Transverse colon (tissue), 3 donors: ENCODE measurements at regions not wholly inside any gene's neighbourhood (a gene's known extent, or its start where the extent isn't known, plus 50 kb on each side); places are given as distances from the start of the nearest gene placed in this dataset.

Experiments used
- EP300 ChIP-seq: sonication (generic); formaldehyde crosslinking; IDR thresholded peaks from one replicate; pipeline ENCODE4 v1.6.1; 2017; ENCODE audit warnings: antibody characterized with exemption, low read depth
- POLR2A ChIP-seq: fragments of 450-650 bp; IDR thresholded peaks from one replicate; pipeline ENCODE4 v1.6.1; 2016; ENCODE audit warnings: antibody characterized with exemption, mild to moderate bottlenecking, moderate library complexity
- TF ChIP-seq, protein P1 (sequence below), 5 experiments: fragments of 200-600 bp in 3 of 5; fragments of 450-650 bp in 2 of 5; sonication (generic) in 3 of 5; IDR thresholded peaks; 1 replicate in 2 of 5; 2 replicates in 3 of 5; pipeline ENCODE4 v1.5.1; 2016 to 2017; ENCODE audit warnings: antibody characterized with exemption in 5 of 5, inconsistent platforms in 3 of 5, mild to moderate bottlenecking in 2 of 5, moderate library complexity in 1 of 5

DNA sequence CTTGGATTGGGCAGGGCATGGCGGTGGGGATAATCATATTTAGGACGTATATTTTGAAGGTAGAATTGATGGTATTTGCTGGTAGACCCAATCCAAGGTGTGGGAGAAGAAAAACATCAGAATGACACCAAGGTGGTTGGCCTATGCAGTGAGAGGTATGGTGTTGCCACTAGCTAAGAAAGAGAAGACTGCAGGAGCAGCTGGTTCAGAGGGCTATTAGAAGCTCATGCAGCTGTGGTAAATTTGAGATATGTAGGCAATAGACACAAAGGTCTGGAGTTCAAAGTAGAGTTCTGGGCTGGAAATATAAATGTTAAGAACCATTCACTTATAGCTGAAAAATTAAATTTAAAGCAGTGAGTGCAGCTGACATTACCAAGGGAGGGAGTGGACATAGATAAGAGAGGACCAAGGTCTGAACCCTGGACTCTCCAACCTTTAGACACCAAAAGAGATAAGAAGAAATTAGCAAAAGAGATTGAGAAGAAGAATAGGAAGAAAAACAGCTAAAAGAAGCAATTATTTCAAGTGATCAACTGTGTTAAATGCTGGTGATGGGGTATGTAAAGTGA lies 74.7 kb upstream of the FAM169A start:
- TF ChIP-seq EP300 (no peak), POLR2A (no peak)
- TF ChIP-seq, protein P1, sequence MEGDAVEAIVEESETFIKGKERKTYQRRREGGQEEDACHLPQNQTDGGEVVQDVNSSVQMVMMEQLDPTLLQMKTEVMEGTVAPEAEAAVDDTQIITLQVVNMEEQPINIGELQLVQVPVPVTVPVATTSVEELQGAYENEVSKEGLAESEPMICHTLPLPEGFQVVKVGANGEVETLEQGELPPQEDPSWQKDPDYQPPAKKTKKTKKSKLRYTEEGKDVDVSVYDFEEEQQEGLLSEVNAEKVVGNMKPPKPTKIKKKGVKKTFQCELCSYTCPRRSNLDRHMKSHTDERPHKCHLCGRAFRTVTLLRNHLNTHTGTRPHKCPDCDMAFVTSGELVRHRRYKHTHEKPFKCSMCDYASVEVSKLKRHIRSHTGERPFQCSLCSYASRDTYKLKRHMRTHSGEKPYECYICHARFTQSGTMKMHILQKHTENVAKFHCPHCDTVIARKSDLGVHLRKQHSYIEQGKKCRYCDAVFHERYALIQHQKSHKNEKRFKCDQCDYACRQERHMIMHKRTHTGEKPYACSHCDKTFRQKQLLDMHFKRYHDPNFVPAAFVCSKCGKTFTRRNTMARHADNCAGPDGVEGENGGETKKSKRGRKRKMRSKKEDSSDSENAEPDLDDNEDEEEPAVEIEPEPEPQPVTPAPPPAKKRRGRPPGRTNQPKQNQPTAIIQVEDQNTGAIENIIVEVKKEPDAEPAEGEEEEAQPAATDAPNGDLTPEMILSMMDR (IDR thresholded peaks at IDR 0.05), result no peak
